Bronchial epithelial cell (primary cell): ENCODE measurements at regions not wholly inside any gene's neighbourhood (a gene's known extent, or its start where the extent isn't known, plus 50 kb on each side); places are given as distances from the start of the nearest gene placed in this dataset.

Source experiments
- DNase-seq: peaks from one replicate; pipeline ENCODE4 v3.0.0-alpha.2; 2010; ENCODE audit warnings: low read depth
- FAIRE-seq: peaks from 2 replicates; lab custom pipeline; 2011; peaks lifted over from hg19 to GRCh38; lab: Jason Lieb, UNC
- H3K27me3 ChIP-seq: 2 replicates; pipeline ENCODE4 v1.5.1; 2011; ENCODE audit warnings: low read length; ENCODE audit not compliant: control insufficient read depth, insufficient read depth
- H3K36me3 ChIP-seq: 2 replicates; pipeline ENCODE4 v1.5.1; 2011; ENCODE audit warnings: low read length; ENCODE audit not compliant: control insufficient read depth, insufficient read depth
- H3K4me3 ChIP-seq: 2 replicates; pipeline ENCODE4 v1.5.1; 2011; ENCODE audit warnings: mild to moderate bottlenecking, low read depth, low read length, control low read depth
- TF ChIP-seq, protein P1 (sequence below): IDR thresholded peaks from 2 replicates; pipeline ENCODE4 v1.5.1; 2011; ENCODE audit warnings: mild to moderate bottlenecking, moderate library complexity, low read length, control low read depth, inconsistent platforms; ENCODE audit not compliant: insufficient read depth, severe bottlenecking

DNA sequence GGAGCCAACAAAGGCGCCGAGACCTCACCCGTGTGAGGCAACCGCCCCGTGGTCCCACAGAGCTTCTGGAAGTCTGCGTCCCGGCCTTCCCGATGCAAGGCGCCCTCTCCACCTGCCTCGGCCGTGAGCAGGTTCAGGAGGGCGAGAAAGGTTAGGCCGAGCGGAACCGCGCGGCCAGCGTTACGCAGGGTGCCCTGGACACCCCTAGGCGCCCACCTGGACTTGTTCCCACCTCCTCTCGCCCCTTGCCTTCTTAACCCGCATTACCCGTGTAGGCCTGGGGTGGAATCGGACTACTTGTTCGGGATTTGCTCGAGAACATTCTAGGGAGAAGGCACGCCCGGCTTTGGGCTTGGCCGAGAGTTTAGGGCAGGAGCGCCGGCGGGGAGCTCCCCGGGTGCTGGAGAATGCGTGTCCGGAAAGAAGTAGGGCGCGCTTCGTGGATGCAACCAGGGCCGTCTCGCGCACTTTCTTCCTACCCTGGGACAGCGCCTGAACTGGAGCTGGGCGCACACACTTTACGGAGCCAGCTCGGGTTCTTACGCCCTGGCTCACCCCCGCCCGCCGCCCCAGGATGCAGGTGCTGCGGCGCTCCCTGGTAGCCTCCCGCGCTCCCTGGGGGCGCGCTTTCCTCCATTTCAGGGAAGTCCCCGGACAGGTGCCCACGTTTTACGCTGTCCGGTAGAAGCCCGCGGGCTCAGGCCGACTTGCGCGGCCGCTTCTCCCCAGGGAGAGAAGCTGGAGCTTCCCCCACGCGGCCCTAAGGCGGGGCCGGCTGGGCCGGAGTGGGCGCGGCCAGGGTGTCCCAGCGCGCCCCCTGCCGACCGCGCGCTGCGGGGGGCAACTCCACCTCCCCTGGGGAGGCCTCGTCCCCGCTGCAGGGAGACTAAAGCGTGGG is 74.5 kb downstream of the INSIG1 start:
- DNase-seq (no peak), FAIRE-seq (no peak)
- no peaks in the 10 kb centered on the region for H3K36me3 ChIP-seq
- H3K4me3 ChIP-seq, result no peak overlapping the region
- H3K27me3 ChIP-seq, result peaks cover 55% of the 10 kb centered on the region
- TF ChIP-seq, protein P1, sequence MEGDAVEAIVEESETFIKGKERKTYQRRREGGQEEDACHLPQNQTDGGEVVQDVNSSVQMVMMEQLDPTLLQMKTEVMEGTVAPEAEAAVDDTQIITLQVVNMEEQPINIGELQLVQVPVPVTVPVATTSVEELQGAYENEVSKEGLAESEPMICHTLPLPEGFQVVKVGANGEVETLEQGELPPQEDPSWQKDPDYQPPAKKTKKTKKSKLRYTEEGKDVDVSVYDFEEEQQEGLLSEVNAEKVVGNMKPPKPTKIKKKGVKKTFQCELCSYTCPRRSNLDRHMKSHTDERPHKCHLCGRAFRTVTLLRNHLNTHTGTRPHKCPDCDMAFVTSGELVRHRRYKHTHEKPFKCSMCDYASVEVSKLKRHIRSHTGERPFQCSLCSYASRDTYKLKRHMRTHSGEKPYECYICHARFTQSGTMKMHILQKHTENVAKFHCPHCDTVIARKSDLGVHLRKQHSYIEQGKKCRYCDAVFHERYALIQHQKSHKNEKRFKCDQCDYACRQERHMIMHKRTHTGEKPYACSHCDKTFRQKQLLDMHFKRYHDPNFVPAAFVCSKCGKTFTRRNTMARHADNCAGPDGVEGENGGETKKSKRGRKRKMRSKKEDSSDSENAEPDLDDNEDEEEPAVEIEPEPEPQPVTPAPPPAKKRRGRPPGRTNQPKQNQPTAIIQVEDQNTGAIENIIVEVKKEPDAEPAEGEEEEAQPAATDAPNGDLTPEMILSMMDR, result peak; percentile 41

DNA sequence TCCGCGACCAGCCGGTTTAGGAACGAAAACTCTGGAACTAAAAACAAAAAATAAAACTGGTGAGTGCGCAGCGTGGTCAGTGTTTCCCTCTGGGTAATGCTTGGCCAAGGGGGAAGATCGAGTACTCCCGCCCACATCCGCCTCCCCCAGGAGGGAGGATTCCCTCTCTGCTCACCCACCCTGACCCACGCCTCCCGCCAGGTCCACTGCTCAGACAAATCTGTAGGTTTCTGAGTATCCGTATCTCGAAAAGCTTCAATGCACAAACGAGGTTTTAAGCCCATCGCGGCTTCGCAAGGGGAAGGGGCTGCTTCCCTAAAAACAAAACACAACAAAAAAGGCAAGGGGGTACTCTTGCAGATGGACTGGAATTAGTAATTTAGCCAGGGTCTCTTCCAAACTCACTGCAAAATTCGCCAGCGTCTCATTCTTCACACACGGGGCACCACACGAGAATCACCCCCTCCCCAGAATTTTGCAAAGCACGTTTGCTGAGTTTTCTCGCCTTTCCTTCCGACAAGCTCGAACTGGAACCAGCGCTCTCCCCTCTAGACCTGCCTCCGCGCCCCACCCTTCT is 75.2 kb downstream of the INSIG1 start:
- H3K4me3 ChIP-seq, result no peak overlapping the region
- DNase-seq, result no peak

DNA sequence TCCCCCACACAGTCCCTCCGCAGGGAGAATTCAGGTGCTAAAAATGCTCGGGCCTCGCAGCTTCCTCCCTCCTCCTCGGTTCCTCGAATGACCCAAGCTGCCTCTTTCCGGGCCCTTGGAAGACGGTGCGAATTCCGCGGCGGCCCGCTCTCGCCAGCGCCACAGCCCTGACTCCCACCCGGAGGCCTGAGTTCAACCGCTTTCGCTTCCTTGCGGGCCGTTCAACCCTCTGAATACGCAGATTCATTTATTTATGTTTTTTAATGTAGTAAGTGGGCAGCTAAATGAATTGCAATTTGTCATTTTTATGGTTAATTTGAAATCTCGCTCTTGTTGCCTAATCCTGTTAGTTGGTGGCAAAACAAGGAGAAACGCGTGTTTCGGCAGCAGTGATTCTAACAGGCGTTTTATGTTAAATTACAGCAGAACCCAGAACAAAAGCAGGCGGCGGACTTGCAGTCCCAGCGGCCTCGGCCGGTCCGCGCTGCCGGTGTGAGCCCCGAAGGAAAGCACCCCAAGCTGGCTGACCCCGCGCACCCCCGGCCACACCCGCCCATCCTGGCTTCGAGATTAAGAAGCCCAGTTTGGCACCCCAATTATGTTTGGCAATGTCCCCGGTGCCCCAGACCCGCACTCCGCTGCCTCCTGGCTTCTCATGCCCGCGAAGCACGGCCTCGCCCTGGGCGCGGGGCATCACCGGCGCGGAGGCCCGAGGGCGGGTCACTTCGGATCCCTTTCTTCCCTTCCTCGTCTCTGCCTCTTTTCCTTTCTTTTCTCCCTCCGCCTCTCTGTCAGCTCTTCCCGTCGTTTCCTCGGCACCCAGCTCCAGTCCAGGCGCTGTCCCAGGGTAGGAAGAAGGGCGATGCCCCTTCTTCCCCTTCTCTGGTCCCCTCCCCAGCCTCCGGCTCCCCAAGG is 75.9 kb downstream of the INSIG1 start:
- FAIRE-seq, result no peak
- H3K27me3 ChIP-seq, result peaks cover 68% of the 10 kb centered on the region
- no peaks in the 10 kb centered on the region for H3K36me3 ChIP-seq
- no peak overlapping the region for H3K4me3 ChIP-seq
- DNase-seq, result no peak
- TF ChIP-seq, protein P1, result no peak

More for the DNA sequence above, 75.2 kb downstream of the INSIG1 start:
- FAIRE-seq, result no peak
- H3K27me3 ChIP-seq, result peaks cover 61% of the 10 kb centered on the region
- TF ChIP-seq, protein P1, result no peak
- H3K36me3 ChIP-seq, result no peaks in the 10 kb centered on the region

DNA sequence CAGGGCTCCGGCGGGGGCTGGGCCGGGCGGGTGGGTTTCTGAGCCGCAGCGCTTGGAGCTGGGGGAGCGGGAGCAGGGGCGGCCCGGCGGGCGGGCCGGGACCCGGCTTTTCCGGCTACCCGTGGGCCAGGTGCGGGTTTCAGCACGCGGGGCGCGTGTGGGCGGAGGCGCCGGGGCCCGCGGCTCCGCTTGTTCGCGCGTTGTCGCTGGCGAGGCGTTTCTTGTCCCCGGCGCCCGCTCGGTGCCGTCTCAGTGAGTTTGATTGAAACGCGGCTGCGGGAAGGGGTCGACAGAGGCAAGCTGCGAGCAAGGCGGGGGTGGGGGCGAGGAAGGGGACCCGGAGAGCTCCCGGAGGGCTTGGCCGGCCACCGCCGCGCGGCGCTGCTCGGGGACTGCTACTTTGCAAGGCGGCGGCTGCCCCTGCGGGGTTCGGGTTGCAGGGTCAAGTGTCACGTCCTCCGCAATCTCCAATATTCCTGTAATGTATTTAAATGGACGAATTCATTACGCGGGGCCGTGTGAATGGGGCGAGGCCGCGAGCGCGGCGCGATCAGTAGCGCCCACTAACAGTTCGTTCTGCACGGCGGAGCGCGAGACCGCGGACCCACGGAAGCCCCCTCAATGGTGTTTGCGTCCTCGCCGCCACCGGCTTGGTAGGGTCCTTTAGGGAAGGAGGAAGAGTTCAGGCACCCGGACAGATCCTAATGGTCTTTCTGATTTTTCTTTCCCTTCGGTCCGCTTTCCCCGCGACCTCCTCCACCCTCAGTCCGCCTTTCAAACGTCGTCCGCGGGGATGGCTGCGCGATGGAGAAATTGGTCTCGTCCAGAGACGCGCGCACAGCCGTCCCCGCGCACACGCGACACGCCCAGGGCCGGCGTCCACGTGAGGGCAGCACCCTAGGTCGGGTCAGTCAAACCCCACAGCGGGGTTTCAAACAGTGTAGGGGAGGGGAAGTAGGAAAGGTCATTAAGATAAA is 76.9 kb downstream of the INSIG1 start:
- DNase-seq (no peak), FAIRE-seq (no peak)
- no peaks in the 10 kb centered on the region for H3K36me3 ChIP-seq
- H3K4me3 ChIP-seq, result no peak overlapping the region
- TF ChIP-seq, protein P1, result no peak
- peaks cover 75% of the 10 kb centered on the region for H3K27me3 ChIP-seq
